ENCODE measurements at regions not wholly inside any gene's neighbourhood (a gene's known extent, or its start where the extent isn't known, plus 50 kb on each side); places are given as distances from the start of the nearest gene placed in this dataset.

DNA sequence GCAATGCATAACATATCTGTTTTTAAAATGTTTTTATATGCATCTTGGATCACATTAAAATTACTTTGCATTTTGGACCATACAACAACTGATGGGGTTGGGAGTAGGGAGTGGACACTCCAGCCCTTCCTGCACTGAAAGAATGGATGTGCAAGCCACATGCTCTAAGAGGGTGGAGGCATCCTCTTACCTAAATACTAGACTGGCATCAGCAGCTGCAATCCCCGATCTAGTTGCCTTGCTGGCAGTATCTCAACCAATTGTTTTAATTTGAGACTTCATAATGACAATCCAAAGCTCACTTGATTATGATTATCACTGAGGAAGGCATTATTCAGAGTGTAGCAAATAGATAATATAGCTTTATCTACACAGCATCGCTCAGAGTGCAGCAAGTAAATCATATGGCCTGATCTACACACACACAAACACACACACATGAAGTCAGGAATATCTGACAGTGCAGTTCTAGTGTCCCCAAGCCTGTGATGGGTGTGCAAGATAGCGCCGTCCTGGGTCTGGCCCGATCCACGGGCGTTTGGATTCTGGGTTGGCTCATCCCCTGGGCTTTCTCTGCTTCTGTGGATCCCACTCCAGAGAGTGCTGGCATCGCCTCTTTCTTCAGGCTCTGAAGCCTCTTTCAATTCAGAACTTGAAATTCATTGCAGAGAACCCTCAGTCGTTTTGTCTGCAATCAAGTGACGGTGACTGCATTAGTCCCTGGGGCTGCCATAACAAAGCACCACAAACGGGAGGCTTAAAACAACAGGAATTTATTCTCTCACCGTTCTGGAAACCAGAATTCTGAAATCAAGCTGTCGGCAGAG, 181.3 kb downstream of the ETS2 start:
- DNase-seq (ENCODE audit: low read depth): peak; percentile 71

DNA sequence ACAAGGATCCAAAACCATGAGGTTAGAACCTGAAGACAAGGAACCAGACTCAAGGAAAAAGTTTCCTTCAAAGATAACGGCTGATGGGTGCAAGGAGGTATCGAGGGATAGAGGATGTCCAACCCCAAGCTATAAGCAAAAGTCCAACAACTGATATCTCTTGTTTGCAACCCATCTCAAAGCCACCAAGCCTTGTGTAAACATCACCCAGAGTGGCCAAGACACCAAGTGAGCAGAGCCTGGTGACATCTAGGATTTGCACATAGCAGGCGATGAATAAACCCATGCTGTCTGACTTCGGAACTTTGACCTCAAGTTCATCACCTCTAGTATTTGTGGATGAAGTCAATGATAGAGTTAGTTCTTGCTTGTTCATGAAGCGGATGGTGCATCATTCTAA, 180.7 kb downstream of the ETS2 start:
- no peak for DNase-seq (ENCODE audit: low read depth)

DNA sequence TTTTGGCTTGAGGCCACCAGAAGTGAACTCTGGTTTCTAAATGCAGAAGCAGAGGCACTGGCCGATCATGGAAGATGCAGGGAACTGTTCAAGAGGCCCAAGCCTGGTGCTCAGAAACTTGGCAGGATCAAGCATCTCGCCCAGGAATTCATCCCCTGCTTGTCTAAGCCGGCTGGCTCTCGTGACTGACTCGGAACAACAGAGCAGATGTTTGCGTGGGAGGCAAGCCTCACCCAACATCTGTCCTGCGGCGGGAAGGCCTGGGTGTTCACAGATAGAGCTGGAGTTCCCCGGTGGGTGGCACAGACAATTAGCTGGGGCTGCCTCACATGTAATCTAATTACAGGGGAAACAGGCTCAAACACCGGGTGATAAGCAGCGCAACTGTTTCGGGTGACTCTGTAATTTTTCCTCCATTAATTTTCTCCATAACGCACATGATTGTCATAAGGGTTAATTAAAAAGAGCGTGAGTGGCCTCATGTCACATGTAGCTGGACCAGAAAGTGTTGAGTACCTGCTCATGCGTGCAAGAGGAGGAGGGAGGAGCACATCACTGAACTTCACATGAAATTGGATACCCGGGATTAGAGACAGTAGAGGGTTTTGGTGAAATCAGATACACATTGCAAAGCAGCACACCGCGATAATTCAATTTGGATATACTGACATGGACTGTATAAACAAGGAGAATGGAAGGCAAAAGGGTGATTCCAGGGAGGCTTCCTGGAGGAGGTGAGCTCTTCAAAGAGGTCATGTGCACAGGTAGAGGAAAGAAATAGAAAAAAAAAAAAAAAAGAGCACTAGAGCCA, 180.0 kb downstream of the ETS2 start:
- peak; percentile 90 for DNase-seq (ENCODE audit: low read depth)

DNA sequence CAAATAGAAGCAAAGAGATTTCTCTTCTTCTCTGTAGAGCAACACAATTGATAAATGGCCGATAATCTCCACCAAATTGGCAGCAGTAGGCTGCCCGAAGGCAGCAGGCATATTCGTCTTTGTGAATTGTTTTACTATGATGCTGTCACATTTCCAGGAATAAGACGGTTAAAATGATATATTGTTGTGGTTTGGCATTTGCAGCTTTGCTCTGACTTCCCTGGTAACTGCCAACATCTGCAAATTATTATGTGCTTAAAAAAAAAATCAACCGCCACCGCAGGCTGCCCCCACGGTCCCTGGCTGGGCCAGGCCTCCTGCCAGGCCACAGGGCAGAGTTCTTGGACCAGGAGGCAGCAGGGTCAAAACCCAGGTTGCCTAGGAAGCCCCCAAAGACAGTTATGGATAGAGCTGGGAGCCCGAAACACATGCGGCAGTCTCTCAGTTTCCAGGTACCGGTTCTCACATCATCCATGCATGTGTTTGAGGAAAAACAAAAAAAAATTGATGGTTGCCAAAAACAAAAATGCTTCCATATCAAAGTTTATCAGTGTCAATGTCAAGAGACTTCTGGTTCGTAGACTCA, 179.3 kb downstream of the ETS2 start:
- peak; percentile 88 for DNase-seq (ENCODE audit: low read depth)

DNA sequence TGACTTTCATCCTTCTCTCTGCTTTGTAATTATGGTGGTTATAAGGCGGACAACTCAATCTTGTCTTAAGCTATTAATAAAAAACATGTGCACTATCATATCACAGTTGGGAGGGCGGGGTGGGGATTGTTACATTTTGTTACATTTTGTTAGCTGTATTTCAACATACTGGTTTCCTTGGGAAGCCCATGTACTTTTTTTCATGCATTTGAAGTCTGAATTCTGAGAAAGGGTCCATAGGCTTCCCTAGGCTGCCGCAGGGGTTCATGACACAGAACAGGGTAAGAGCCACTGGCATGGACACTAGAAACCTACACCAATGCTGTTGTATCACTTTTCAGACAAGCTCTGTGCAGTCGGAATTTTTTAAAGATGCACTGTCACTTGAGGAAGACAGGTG, 178.8 kb downstream of the ETS2 start:
- no peak for DNase-seq (ENCODE audit: low read depth)

DNA sequence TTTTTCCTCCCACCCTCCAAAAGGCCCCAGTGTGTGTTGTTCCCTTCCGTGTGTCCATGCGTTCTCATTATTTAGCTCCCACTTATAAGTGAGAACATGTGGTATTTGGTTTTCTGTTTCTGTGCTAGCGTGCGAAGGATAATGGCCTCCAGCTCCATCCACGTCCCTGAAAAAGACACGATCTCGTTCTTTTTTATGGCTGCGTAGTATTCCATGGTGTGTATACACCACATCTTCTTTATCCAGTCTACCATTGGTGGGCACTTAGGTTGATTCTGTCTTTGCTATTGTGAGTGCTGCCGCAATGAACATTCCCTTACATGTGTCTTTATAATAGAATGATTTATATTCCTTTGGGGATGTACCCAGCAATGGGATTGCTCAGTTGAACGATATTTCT, 177.8 kb downstream of the ETS2 start:
- no peak for DNase-seq (ENCODE audit: low read depth)

DNA sequence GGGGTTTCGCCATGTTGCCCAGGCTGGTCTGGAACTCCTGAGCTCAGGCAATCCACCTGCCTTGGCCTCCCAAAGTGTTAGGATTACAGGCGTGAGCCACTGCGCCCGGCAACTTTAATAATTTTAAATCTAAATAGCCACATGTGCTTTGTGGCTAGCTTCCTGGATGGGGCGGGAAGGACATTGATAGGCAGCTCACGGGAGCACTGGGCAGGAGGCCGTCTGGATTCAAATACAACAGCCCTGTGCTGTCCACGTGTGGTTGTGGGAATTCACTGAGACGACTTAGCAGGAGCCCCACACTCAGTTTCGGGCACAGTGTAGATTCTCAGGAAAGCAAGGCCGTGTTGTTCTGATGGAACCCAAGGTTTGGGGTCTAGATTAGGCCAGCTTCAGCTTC, 177.1 kb downstream of the ETS2 start:
- DNase-seq (ENCODE audit: low read depth): no peak

DNA sequence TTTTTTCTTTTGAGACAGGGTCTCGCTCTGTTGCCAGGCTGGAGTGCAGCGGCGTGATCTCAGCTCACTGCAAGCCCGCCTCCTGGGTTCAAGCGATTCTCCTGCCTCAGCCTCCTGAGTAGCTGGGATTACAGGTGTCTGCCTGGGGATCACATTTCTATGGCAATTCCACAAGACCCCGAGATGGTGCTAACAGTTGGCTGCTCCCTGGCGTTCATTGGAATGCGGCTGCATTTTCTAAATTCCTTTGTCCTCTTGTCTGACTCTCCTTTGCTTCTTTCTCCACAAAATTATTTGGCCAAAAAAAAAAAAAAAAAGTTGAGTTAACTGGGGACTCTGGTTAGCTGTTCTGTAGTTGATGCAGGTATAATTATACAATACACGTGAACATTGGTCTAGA, 176.4 kb downstream of the ETS2 start:
- DNase-seq (ENCODE audit: low read depth): no peak

DNA sequence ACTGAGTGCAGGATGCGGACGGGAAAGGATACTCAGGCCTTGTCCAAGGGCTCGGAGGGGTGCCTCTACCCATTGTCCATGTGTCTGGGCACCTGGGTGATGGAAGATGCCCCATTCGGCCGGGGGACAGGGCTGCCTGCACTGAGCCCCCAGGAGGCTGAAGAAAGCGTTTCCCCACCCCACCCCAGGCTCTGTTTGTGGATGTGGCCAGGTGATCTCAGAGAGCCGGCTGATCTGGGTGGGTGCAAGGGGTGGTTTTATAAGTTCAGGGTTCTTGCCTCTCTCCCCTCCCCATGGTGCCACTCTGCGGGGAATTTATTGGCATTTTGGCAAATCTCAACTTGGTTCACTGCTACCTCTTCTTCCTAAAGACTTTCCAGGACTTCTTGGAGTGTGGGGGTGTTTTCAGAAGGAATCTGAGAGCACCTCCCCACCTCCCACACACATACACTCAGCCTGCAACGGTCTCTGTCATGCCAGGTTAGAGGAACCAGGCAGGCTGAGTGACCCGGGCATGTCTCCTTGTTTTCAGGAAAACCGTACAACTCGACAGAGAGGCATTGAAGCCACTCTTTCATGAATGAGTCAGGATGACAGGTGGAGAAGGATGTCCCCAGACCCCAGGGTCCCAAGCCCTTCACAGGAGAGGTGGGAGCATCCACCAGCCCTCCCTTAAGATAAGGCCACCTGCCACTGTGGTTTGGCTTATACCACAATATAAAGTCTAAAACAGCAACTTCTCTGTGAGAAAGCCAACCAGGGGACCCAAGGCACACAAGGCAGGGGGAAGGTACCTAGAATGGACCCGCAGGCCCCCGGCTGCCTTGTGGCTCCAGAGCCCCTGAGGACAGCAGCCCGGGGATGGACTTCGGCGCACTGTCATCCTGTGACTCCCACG, 174.9 kb downstream of the ETS2 start:
- DNase-seq (ENCODE audit: low read depth): no peak

DNA sequence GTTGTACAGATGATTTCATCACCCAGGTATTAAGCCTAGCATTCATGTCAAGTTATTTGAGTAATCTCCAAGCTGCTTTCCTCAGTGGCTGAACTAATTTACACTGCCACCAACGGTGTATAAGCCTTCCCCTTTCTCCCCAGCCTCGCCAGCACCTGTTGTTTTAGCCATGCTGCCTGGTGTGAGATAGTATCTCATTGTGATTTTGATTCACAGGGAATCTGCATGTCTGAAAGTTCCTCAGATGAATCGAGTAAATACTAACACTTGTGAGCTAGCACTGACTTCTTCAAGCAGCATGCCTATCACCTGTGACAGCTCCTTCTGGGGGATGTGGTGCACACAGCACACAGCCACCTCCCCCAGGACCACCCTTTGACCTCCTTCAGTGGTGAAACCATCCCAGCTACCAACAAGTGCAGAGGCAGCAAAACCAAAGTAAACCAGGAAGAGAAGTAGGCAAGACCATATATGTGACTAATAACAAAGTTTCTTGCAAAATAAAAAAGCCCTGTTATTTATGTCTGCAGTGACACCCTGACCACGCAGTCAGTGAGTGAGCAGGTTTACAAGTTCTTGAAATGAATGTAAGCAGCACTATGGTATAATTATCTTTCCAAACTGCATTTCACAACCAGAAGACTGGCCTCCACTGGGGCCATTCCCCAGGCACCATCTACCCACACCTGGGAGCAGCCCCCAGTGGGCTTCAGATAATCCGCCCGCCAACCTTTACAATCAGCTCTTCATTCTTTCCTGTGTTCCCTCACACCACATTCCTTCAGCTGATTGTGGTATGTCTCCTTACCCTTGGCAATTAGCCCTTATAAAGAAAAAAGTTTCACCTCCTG, 173.8 kb downstream of the ETS2 start:
- no peak for DNase-seq (ENCODE audit: low read depth)

DNA sequence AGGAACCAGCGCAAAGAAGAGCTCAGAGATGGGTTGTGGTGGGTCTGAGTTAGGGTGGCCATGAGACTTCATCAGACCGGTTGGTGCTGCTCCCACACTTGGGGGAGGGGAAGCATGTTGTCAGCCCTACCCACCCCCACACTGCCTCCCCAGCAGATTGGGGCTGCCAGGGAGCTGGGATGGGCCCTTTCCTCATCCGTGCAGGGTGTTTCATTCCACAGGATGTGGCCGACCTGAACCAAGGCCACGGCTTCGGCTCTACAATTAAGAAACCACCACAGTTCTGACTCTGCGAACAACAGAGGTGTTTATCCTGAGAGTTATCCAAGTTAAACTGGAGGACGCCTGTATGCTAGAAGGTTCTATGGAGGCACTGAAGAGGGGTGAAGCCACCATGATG, 171.2 kb downstream of the ETS2 start:
- no peak for DNase-seq (ENCODE audit: low read depth)

DNA sequence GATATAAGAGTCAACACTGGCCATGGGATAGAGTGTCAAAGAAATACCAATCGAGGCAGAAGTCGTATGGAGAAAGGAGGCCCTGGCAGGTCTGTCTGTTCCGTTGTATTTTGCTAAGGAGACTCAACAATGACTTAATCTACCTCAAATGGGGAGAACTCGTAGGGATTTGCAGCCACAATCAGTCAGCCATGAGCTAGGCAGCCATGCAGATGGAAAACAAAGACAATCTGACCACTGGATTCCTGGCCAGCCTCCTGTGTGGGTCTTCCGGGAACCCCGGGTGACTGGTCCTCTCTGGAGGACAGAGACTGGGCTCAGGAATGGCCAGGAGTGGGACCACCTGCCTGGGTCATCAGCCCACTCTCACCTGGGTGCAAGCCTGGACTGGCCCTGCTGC, 167.8 kb downstream of the ETS2 start:
- no peak for DNase-seq (ENCODE audit: low read depth)

DNA sequence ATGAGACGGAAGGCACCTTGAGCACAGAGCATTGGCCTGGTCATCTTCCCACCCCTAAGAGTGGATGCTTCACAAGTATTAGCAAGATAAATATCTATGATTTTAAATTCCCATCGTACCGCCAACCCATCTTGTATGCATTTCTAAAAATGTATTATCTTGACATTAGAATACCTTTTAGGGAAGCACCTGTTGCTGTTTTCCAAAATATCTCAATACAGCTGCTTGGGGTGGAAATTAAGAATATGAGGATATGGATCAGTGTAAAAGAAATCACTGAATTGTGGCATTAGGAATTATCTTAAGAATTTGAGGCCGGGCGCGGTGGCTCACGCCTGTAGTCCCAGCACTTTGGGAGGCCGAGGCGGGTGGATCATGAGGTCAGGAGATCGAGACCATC, 166.3 kb downstream of the ETS2 start:
- DNase-seq (ENCODE audit: low read depth): no peak

DNA sequence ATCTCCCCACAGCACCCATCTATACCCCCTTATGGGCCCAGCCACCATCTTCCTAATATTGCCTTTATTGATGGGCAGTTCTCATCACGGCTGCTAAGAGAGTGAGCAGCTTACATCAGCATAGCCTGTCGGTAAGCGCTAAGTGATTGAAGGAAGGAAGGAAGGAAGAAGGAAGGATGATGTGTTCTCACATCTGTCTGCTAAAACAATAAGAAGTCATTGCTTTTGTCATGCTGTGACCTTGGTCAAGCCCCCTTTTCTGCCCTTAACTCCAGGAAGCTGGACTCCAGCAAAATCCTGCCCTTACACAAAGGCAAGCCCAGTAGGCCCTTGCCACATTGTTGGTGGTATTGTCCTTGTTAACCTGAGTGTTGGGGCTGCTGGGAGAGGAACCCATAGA, 165.0 kb downstream of the ETS2 start:
- no peak for DNase-seq (ENCODE audit: low read depth)

DNA sequence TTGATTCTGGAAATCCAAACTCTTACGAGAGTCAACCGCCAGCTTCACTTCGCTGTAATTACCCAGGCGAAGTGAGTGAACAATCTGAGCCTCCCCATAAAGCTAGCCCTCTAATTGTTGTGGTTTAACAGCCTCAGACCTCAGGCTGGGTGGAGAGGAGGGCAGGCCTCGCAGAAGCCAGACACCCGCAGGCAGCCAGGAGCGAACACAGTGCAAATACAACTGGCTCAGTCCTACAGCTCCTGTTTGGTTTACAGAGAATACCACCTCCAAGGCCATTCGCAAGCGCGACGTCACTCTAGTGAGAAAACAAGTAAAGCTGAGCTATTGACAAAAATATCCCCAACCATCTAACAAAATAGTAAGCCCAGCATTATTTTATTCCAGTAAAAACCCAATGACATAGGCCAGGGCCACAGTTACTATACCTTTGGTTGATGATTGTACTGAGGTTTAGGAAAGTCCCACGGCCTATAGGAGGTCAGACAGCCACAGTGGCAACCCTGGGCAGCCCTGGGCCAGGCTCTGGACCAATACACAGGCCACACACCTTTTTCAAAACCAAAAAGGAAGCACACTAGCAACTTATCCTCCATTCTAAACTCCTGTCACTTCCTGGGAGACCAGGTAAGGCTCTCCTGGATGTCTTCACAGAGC, 163.3 kb downstream of the ETS2 start:
- peak; percentile 51 for DNase-seq (ENCODE audit: low read depth)

DNA sequence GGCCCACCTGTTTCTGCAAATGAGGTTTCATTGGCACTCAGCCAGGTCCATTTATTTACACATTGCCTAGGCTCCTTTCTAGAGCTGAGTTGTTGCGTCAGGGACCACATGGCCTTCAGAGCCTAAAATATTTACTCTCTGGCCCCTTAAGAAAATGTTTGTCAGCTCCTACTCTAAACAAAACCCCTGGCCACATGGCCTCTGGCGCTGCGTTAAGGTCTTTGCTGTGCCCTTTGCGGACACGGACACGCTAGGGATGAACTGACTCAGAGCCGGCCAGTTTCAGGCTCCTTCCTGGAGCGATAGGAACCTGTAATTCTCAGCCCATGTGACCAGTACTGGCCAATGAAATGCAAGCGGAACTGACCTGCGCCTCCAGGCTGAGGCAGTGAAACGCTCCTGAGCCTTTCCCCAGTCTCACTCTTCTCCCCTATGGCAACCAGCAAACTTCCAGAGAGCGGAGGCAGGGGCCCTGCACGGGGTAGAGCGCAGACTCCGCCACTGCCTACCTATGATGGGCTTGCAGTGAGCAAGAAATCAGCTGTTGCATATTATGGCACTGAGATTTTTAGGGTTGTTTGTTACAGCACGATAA, 160.3 kb downstream of the ETS2 start:
- DNase-seq (ENCODE audit: low read depth): peak; percentile 24

DNA sequence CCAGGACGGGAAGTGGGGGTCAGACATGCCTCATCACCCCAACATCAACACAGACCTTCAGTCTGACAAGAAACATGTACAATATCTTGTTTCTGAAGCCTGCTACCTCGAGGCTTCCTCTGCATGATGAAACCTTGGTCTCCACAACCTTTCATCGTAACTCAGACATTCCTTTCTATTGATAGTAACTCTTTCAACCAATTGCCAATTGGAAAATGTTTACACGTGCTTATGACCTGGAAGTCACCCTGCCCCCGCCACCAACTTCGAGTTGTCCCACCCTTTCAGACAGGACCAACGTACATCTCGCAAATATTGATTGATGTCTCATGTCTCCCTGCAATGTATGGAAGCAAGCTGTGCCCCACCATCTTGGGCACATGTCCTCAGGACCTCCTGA, 159.5 kb downstream of the ETS2 start:
- DNase-seq (ENCODE audit: low read depth): no peak

DNA sequence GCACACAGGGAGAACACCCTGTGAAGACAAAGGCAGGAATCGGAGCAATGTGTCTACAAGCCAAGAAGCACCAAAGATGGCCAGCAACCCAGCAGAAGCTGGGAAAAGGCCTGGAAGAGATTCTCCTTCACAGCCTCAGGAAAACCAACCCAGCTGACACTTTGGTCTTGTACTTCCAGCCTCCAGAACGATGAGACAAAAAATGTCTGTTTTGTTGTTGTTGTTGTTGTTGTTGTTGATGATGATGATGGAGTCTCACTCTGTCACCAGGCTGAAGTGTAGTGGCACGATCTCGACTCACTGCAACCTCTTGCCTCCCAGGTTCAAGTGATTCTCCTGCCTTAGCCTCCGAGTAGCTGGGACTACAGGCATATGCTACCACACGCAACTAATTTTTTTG, 157.3 kb downstream of the ETS2 start:
- no peak for DNase-seq (ENCODE audit: low read depth)

DNA sequence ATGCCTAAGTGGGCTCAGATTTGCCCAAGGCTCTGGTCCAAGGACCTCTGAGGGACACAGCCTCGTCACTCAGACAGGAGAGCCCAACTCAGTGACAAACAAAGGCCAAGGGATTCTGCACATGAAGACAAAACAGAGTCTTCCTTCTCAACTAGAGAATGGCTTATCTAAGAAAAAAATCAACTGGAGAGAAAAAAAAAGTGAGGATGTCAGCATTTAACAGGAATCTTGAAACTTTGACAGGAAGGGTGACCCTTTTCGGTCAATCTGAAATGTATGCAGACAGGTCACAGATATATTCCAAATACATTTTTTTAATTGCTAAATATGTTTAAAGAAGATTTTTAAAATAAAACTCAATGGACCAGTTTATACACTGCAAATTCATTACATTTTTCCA, 154.5 kb downstream of the ETS2 start:
- DNase-seq (ENCODE audit: low read depth): no peak

DNA sequence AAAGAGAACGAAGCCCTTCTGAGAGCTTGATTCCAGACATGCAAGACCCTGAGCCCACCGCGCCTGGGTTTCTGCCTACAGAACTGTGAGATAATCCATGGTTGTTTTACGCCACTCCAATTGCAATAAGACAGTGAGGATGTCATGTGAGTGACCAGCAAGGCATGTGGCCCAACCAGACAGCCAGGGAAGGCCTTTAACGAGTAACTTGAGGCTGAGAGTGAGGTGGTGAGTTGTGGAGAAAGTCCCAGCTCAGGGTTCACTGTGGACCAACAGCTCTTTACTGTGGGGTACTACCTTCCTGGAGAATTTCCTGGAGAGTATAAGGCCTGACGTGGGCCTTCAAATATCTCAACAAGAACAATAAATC, 153.9 kb downstream of the ETS2 start:
- no peak for DNase-seq (ENCODE audit: low read depth)
